IPS-NIHi11 (cell line): ENCODE measurements at regions not wholly inside any gene's neighbourhood (a gene's known extent, or its start where the extent isn't known, plus 50 kb on each side); places are given as distances from the start of the nearest gene placed in this dataset.
A peak's percentile ranks its signal among the peaks of the same experiment; 100 is the strongest.

Source experiments
- DNase-seq: peaks from one replicate; pipeline ENCODE4 v3.0.0; 2012; ENCODE audit warnings: mixed read lengths, low spot score

DNA sequence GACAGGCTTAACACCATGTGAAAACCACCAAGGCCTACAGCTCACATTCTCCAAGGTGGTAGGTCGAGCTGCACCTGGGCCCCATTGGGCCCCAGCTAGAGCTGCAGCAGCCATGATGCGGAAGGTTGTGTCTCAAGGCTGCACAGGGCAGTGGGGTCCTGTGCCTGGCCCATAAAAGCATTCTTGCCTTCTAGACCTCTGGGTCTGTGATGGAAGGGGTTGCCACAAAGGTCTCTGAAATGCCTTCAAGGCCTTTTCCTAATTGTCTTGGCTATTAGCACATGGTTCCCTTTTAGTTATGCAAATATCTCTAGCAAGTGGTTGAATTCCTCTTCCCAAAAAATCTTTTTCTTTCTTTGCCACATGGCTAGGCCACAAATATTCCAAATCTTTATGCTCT, 52.5 kb upstream of the C11orf58 start:
- no peak for DNase-seq

DNA sequence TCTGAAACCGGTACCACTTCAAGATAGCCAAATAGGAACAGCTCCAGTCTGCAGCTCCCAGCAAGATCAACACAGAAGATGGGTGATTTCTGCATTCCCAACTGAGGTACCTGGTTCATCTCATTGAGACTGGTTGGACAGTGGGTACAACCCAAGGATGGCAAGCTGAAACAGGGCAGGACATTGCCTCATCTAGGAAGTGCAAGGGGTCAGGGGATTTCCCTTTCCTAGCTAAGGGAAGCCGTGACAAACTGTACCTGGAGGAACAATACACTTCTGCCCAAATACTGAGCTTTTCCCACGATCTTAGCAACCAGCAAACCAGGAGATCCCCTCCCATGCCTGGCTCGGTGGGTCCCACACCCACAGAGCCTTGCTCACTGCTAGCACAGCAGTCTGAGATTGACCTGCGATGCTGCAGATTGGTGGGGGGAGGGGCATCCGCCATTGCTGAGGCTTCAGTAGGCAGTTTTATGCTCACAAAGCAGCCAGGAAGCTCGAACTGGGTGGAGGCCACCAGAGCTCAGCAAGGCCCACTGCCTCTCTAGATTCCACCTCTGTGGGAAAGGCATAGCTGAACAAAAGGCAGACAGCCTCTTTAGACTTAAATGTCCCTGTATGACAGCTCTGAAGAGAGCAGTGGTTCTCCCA, 59.9 kb upstream of the C11orf58 start:
- DNase-seq = no peak

DNA sequence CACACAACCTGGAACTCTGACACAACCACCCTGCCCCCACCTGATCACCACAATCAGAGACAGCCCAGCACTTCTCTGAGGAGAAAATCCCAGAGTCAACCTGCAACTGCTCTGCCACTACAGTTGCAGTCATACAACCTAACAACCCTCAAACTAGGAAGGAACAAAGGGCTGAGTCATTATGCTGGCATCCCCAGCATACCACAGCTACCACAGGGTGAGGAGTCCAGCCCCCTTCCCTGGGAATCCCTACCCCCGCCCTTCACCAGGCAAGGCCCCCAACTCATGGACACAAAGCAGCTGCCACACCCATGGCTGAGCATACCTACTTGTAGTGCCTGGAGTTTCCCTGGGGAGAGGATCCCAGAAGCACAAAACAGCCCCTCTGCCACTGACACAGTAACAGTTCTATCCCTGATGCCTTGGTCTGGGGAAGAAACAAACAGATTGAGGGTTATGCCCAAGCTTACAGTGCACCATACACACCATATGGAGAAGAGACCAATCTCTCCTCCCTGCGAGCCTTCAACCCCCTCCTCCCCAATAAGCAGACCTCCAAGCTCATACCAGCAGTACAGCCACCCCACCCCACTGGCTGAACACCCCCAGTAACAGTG, 68.5 kb upstream of the C11orf58 start:
- DNase-seq = peak; percentile 48

DNA sequence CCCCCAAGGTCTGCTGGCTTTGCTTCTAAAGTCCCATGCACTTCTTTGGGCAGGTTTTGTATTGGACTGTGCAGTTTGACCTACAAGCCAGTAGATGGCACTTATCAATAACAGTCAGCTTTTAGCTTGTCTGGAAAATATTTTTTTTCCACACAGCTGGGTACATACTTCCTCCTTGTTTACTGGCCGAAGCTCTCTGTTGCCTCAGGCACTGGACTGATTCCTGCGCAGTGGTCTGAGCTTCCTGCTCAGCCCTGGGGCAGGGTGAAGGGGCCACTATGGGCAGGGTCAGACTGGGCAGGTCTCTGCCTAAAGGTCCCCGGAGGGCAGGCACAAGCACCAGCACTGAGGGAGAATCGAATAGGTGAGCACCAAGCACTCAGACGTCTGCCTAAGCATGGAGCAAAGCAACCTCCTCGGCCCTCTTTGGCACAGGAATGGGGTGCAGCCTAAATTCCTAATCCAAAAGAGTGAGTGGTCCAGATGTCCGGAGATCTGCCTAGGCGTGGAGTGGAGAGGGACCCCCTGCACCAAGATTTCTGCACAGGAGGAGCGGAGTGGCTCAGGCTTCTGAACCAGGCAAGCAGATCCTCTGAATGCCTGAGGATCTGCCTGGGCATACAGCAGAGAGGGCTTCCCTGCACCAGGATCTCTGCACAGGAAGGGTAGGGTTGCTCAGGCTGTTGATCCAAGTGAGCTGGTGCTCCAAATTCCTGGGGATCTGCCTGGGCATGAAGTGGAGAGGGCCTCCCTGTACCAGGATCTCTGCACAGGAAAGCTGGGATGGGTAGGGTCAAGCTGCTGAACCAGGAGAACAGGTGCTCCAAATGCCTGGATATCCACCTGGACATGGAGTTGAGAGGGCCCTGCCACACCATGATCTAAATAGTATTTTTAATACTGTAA, 105.9 kb upstream of the C11orf58 start:
- DNase-seq = peak; percentile 13

DNA sequence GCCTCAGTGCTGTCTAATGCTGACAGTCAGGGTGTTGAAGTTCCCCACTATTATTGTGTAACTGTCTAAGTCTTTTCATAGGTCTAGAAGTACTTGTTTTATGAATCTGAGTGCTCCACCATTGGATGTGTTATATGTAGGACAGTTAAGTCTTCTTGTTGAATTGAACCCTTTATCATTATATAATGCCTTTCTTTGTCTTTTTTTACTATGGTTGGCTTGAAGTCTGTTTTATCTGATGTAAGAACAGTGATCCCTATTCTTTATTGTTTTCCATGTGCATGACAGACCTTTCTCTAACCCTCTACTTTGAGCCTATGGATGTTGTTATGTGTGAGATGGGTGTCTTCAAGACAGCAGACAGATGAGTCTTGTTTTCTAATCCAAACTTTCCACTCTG, 107.8 kb upstream of the C11orf58 start:
- DNase-seq = no peak

DNA sequence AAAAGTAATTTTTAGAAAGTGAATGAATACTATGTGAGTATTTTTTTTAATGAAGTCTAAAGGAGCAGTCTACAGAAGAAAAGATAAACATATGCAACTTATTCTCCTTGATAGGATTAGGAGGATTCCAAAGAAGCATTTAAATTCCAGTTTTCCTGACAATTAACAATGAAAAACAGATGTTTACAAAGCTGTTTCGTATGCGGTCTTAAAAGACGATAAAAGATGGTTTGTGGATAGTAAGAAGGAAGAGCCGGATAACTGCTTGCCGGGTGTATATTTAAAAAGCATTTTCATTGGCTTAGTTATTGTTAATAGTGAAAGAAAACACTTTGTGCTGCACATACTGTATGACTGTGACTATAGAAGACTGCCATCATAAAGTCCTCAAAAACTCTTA, 120.0 kb upstream of the C11orf58 start:
- no peak for DNase-seq

DNA sequence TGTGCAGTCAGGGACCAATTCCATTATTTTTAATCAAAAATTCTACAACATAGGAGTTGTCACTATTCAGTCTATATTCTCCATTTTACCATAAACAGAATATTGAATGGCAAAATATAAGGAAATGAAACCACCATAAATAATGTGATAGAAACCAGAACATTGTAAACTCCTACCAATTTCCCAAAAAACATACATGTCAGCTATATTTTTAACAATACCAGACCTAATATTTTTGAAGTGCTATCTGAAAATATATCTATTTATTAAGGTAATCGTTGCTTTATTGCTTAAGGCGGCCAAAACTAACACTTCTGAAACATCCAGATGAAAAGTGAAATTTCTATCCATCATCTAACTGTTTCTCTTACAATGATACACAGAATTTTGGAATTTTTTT, 123.0 kb upstream of the C11orf58 start:
- DNase-seq = no peak

DNA sequence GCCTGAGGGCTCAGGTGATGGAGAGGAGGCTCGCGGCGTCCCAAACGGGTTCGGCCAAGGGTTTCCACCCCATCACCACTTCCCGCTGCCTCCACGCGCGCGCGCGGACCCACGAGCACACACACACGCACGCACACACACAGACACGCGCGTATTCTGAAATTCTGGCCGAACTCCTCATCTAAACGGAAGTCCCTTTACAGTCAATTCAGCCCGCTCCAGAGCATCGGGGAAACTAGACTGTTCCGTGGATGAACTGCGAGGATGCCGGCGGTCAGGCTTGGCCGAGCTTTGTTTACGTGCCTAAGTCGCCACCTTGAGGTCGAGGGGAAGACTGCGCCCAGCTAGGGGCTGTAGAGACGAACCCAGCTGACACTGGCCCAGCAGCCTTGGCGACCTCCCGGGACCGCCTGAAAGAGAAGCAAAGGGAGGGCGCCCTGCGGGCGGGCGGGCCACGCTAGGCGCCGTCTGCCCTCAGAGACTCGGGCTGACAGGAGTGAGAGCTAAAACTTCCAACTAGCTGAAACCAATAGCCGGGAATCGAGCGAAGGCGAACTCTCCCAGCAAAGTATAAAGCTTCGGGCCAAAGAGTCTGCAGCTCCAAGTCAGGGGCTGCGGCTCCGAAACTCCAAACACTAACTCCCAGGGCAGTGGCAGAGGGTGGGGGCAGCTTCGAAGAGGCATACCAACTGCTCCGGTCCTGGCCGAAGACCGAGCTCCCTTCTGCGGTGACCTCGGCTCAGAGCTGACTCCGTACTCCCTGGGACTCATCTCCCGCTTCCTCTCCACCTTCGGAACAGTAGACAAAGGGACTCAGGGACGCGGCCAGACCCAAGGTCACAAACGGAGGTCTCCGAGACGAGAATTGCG, 124.7 kb upstream of the C11orf58 start:
- DNase-seq = peak; percentile 86

DNA sequence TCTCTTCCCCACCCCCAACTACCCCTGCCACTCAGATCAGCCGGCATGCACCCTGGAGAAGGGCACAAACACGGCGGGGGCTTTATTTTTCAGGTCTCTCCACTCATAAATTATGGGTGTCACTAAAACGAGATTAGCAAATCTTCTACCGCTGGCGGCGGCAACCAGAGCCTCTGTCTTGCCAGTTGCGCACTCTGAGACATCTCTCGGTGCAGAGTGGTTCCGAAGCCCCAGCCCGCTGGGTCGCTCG, 125.3 kb upstream of the C11orf58 start:
- DNase-seq = no peak

DNA sequence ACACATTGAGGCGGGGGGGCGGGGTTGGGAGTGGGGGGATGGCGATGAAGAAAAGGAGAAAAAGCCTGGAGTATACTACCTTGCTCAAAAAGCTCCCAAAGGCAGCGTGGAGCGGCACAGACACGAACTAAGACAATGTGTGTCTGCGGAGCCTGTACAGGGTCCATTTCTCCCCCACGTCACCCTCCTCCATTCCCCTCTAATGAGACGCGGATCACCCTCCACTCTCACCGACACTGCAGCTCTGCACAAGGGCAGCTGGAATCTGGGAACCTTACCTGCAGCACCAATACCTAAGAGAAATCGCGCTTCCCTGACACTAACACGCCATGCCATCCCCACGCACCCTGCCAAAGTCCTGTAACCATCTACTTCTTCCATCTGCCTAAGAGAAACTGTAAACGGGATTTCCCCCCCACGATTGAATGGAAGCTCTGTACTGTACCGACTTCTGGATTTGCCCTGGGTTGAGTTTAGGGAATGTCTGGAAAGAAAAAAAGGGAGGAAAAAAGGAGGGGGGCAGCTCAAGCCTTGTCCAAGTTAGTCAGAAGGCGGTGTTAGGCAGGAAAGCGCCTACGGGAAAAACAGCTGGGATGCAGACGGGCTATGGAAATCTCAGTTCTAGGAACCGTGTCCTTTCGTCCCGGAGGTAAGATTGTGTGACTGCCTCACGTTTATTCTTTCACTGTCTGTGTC, 125.7 kb upstream of the C11orf58 start:
- no peak for DNase-seq

DNA sequence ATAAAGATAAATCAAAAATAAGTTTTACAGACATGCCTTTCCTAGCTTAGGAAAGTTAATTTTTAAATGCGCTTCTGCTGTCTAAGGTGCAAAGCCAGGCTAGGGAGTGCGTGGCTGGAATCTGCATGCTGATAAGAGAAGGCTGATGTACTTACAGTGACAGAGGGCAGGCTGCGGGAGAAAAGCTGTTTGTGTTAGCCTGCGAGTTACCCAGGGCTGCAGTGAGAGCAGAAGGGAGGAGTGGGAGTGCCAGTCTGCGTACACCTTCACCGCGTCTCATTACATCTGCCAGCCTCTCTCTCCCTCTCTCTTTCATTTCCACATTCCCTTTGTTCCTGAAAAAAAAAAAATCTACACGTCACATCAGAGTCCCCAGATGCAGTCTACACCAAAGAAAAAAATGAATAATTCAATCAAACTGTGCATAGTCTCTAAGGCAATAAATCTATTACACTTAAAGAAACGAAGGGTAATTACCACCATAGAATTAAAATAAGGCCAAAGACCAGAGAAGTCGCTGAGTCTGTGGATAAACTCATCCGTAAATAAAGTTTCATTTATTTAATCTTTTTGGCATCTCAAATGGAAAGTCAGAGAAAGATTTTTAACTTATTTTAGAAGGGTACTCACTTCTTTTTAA, 126.4 kb upstream of the C11orf58 start:
- DNase-seq = no peak

DNA sequence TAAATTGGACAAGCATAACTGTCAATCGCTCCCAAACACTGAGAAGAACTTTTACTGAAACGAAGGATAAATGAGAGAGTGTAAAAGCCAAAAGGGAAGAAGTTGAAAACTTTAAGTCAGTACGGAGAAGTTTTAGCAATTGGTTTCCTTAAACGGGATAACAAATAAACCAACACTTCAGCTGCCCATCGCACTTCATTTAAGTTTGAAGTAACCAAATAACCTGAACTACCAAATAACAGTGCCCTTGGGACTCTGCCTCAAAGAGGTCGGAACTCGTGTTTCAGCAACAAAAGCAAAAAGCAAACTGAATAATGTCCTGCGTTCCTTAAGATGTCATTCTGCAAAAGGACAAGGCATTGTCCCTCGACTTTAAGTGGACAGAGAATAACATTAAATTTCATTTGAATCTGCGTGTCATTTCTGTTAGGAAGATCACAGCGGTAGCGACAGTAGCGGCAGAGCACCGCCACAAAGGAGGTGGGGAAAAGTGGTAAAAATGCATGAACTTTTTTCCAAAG, 127.0 kb upstream of the C11orf58 start:
- no peak for DNase-seq

DNA sequence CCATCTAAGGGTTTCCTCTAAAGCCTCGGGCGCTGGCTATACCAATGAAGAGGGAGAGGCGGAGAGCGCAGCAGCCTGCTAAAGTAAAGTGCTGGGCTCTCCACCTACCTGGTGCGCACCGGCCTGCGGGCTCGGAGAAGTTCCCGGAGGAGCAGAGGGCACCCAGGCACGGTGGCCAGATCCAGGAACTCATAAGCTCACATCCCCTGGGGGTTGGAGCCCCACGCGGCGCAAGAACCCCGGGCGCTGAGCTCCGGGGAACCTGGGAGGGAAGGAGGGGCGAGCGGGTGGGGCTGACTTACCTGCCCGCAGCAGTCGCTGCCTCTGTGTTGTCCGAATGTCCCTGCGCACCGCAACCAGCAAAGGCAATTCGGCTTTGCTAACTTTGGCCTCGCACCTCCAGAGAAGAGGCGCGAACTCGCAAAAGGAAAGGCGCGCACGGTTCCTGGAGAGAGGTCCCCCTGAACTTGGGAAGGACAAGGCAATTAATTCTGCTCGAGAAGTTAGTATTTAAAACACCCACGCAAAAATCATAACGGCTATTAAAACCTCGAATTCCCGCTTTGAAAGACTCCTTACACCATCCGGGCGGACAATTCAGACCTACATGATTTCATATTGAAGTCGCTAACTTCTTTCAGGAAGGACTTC, 127.6 kb upstream of the C11orf58 start:
- DNase-seq = no peak

DNA sequence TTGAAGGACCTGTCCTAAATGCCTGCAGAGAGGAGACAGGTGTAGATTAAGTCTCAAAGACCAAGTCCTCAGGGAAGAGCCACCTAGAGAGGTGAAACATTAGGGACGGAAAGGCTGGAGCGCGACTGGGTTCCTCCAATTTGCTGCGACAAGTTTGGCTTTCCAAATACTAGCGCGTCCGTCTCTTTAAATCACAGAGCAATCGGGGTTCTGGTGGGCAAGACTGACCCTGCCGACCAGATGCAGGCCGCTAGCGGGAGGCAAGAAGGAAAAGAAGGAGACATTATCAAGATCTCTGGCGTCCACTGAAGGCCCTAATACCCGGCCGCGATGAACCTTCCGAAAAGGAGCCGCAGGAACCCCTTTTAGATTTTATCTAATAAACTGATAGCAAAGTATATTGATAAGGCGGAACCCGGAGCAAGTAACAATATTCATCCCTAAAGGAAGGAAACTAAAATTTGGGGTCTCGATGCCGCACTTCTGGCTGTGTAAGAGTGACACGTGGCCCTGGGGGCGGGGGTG, 128.2 kb upstream of the C11orf58 start:
- no peak for DNase-seq

DNA sequence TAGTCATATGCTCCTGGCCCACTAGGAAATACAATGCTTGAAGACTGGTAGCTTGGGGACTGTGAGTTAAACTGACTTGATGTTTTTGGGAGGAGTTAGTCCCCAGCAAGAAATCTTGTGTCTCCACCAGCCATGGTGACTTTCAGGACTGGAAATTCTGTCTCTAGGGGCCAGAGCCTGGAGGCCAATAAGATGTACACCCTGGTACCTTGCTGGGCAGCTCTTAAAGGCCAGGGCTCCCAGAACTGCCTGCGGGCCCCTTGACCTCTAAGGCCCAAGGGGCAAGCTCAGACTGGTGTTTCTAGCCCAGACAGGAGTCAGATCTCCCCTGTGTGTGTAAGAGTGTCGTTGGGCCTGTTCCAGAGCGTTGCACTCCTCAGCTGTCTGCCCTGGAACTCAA, 128.7 kb upstream of the C11orf58 start:
- no peak for DNase-seq

DNA sequence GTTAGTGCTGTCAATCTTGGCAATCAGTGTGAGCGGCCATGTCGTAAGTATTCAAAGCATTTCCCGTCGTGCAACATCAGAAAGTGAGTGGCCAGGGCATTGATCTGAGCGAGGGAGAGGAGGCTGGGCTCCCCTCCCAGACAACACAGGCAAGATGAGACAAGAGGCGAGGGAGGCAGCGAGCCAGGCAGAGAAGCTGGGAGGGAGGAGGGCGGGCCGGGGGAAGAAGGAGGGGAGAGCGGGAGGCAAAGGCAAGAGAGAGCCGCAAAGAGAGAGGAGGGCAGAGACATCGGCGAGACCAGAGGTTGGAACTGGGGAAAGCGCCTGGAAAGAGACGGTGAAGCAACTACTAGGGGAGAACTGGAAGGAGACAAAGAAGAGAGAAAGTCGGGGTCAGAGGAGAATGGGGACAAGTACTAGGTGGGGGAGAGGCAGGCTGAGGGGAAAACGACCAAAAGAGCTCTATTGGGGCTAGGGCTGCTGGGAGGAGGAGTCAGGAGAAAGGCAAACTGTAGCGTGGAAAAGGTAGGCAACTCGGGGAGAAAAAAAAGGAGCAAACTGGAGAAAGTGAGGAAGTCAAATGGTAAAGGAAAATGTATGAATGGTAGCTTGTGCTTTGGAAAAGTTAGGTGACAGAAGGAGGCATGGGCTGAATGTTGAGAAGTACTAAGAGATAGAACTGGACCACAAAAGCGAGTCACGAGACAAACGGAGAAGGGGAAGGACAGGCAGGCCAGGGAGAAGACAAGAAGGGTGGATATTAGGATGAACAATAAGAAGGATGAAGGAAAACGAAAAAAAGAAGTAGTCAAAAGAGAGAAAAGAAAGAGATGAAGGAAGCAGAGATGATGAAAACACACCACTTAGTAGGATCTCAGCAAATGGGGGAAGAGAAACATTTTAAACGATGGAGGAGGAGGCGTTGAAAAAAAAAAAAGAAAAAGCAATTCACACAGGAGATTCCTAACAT, 130.5 kb upstream of the C11orf58 start:
- peak; percentile 70 for DNase-seq

DNA sequence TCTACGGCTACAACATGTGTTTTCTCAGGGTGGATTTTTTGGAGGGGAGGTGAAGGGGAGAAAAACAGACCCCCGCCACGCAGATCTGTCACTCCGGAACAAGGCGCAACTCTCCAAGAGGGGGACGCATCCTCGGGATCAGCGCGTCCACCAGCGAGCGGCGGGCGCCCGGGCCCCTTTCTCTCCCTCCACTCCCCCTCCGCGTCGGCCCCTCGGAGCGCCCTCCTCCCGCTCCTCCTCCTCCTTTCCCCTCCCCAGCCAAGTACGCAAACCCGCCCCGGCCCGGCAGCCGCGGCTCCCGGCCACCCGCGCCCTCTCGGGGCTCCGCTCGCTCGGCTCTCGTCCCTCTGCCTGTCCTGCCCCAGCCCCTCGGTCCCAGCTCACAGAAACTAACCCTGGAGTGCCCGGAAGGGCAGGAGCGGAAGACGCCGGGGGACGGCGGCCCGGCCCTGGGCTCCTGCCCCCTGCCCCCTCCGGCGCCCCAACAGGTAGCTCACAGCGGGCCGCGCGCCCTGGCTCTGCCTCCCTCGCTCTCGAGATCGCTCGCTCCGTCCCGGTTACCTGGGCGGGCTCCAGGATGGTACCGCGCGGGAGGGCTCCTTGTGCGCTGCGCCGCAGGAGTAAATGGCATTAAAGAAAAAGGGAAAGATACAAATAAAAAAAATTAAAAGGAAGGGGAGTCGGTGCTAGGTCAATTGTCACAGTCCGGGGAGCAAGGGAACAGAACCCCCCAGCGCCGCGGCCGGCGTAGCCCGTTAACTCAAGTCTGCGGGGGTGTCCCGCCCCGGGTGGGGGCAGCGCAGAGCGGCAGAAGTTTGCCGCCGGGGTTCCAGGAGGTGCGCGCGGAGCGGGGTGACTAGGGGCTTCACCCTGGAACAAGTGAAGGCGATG, 131.4 kb upstream of the C11orf58 start:
- DNase-seq = peak; percentile 48
